Activated gamma-delta T cell treated with Interleukin-2 at 50 U/mL for 16 hours (primary cell): ENCODE measurements at regions not wholly inside any gene's neighbourhood (a gene's known extent, or its start where the extent isn't known, plus 50 kb on each side); places are given as distances from the start of the nearest gene placed in this dataset.

ENCODE experiments used
- DNase-seq: peaks from one replicate; pipeline ENCODE4 v3.0.0-alpha.2; 2020

DNA sequence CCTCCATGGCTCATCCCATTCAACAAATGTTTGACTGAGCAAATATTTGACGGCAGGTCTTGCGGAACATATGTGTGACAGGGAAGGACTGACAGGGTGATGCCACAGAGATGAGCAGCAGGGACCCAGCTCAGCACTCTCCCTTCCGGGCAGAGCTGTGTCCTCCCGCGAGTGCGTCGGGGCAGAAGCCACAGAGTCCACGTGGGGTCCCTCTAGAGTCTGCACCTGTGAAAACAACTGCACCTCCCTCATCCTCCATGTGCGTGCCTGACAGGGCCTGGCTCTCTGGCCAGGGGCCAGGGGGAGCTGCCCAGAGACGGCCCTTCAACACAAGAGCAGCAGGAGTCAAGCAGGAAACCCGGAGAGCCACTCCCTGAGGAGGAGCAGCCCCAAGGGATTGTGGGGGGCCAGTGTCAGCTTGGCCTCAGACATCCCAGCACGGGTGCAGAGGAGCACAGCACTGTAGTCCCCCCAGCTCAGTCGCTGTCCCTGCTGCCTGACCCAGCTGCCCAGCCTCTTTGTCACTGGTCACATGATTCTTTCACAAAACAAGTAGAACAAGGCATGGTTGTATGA lies 83.6 kb upstream of the TMEM72 start:
- DNase-seq = no peak

- DNase-seq = no peak
These were observed 82.5 kb upstream of the TMEM72 start for GRCh38 chr10:44828508-44829142.

DNA sequence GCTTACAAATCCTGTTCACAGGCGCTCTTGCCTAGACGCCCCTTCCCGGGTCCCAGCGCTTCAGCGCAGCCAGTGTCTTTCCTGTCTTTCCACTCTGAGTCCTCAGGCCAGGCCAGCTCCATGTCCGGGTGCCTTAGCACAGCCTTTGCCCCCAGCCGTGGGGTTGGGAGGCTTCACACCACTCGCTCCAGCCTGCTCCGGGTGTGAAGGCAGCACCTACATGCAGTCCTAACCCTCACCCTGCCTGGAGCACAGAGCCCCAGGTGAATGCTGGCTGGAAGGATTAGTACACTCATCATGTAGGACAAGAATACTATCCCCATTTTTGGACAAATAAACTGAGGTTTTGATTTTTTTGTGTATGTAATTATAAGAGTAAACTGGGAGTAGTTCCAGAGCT lies 81.7 kb upstream of the TMEM72 start:
- DNase-seq = no peak

DNA sequence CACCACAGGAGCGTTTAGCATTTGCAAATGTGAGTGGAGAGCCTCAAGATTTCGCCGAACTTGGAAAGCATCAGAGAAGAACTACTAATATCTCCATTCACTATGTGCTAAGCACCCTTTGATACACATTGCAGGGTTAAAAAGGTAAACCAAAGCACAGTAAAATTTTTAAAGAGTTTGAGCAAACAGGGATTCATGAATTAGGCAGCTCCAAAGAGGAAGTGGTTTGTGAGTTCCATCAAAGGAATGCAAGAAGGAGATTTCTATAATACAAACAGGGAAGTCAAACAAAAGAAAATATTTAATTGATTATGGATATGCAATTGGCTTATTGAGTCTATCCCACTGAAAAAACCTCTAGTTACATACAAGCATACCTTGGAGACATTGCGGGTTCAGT lies 81.1 kb upstream of the TMEM72 start:
- no peak for DNase-seq

- DNase-seq = no peak
These were observed 79.6 kb upstream of the TMEM72 start for GRCh38 chr10:44831581-44831980.

DNA sequence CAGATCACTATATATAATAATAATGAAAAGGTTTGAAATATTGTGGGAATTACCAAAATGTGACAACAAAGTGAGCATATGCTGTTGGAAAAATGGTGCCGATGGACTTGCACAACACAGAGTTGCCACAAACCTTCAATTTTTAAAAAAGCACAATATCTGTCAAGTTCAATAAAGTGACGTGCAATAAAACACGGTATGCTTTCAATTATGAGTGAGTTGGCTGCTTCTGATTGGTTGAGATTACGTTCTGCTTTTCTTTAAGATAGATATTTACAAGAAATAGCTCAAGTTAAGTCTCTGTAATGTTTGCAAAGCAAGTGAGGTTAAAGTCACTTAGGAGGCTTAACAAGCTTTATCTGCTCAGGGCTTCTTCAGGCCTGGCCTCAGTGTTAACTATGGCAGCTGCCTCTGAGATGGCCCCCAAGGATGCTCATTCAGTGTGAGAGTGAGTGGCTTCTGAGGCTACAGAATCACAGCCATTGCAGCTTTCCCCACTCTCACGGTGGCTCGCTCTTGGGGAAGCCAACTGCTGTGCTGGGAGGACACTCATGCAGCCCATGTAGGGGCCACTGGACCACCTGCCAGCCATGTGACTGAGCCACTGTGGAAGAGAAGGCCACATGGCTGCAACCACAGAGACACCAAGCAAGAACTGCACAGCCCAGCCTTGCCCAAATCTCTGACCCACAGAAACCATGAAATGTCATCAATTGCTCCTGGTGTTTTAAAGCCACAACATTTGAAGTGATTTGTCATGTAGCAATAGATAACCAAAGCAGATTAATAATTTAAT lies 78.3 kb upstream of the TMEM72 start:
- DNase-seq = no peak

DNA sequence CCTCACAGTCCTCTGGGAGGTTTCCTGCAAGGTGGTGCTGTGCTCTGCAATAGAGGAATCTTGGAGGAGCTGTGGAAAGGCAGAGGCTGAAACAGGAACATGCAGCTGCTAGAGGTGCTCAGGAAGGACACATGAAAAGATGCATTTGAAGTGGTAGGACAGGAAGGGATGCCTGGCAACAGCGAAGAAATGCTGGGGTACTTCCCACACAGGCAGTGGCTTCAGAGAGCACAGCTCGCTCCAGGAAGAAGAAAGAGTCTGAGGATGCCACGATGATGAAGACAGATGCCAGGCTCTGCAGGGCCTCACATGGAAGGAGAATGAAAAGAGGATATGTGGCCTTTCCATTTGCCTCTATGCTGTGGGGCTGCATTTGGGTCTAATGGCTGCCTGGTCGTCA lies 77.0 kb upstream of the TMEM72 start:
- DNase-seq = no peak

DNA sequence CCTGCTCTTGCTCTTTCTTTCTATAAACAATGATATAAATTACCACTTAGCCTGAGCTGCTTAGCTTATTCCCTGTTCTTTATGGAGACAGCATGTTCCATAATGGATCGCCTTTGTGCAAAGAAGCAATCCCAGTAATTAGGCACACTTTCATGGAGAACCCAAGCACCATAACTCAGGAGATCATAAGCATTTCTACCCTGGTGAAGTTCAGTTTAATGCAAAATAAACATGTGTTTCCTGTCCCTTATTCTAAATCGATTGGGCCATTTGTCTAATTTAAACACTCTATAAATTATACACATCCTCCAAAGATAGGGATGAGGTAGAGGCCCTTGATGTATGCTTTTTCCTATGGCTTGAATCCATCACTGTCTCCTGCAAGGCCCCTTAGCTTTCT lies 75.8 kb upstream of the TMEM72 start:
- DNase-seq = no peak

- DNase-seq = no peak
These were observed 67.7 kb upstream of the TMEM72 start for GRCh38 chr10:44843484-44843883.

DNA sequence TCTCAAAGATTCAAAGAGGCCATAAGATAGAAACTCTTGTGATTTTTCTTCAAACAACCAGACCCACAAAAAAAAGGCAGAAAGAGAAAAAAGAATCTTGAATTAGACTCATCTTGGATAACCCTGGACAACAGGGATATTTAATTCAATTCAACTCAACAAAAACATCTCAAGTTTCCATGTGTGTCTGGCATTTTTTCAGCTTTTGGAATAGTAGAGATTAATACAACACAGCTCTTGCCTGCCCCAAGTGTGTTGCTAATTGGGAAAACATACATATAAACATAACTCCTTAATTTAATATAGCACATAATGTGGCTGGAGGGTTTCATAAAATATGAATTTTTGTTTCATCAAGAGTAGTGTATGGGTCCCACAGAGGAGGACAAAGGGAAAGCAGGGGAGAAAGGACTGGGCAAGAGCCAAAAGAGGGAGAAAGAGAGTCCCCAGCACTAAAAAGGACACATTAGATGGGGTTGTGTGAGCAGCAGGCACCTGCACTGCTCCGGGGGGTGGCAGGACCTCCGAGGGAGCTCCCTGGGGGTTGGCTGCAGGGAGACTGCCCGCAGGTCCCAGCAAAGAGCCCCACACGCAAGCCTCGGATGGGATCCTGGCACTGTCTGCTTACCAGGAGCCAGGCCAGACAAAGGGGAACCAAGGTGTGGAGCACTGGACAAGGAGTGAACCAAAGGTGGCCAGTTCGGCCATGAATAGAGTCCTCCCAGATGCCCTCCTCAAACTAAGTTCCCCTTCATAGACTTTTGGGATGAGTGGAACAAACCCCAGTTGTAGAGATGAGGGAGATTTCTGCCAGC lies 65.6 kb upstream of the TMEM72 start:
- no peak for DNase-seq

DNA sequence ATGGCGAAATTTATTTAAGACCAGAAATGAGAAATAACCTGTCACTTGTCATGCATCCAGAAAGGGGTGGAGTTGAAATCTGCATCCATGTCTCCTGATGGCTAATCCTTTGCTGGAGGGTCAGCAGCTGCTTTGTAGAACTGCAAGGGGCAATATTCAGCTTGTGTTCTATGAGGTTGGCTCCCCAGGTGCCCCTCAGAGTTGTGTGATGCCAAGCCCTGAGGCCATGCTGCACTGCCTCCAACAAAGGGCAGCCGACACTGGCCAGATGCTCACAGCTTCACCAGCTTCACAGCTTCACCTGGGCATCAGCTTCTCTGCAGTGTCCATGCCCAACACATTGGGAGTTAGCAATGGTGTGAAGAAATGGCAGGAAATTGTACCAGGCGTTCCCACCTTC lies 64.0 kb upstream of the TMEM72 start:
- DNase-seq = no peak

DNA sequence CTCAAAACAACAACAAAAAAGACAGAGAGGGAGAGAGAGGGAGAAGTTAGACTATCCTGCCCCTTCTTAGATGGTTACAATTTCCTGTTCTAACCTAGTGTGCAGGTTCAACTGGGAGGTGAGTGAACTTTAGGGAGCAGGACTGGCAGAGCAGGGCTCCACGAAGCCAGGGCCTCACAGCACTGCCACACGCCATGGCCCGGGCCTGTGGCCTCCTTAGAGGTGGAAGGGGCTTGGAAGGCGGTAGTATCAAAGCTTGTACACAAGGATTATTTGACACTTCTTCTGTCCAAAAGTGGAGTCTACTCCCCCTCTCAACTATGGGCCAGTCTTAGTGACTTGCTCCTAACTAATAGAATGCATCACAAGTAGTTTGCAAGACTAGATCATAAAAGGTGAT lies 62.9 kb upstream of the TMEM72 start:
- no peak for DNase-seq

DNA sequence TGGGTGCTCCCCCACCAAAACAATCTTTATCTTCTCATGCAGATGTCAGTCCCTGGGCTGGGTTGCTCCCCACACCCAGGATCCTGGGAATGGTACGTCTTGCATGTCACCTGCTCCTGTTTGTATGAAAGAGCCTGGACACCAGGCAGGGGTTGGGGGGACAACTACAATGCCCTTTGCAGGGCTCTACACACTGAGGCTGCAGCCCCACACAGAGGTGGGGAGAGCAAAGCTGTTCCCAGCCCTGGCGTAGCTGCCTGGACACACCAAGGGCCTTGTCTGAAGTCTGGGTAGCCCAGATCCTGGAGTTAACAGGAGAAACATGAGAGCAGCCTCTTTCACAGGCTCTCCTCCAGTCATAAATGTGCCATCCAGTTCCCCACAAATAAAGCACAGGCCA lies 61.2 kb upstream of the TMEM72 start:
- DNase-seq = no peak

- no peak for DNase-seq
These were observed 60.7 kb upstream of the TMEM72 start for GRCh38 chr10:44850356-44850934.

DNA sequence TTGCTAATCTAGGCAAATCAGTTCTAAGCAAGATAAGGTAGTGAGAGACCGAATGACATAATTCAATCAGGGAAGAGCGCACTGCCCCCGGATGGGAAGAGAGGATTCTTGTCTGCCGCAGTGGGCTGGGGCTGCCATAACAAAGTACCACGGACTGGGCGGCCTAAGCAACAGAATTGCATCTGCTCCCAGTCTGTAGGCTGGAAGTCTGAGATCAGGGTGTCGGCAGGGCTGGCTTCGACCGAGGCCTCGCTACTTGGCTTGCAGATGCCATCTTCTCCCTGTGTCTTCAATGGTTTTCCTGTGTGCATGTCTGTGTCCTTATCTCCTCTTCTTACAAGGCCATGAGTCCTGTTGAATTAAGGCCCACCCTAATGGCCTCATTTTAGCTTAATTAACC lies 59.7 kb upstream of the TMEM72 start:
- DNase-seq = no peak

GRCh38 chr10:44851881-44852280 lies 59.3 kb upstream of the TMEM72 start:
- no peak for DNase-seq

GRCh38 chr10:44853148-44853734 lies 57.9 kb upstream of the TMEM72 start:
- DNase-seq = no peak

GRCh38 chr10:44853796-44854195 lies 57.3 kb upstream of the TMEM72 start:
- no peak for DNase-seq

DNA sequence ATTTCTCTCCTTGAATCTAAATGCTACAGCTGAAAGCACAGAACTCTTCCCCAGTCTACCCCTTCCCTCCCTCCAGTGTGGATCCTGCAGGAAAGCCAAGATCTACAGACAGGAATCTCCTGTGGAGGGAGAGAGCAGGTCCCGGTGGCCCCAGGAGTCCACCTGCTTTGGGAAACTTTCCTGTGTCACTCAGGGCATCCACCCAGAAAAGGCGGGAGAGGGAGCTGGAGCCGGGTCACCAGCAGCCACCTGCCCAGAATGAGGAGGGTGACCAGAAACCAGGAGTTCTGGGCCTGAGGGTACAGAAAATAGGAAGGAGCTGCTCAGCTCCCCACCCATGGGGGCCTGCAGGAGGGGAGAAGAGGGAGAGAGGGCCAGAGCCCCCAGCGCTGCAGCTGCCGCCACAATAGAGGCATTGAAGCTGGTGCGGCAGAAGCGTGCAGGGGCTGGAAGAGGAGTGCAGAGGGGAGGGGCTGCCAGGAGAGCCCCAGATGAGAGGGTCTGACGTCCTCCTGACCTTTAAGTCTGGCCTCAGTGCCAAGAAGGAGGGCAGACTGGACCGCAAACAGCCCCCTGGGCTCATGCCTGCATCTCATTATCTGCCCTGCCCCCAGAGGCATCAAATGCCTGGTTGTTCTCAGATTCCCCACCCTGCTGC lies 56.3 kb upstream of the TMEM72 start:
- no peak for DNase-seq

GRCh38 chr10:44856696-44857095 lies 54.4 kb upstream of the TMEM72 start:
- DNase-seq = no peak

DNA sequence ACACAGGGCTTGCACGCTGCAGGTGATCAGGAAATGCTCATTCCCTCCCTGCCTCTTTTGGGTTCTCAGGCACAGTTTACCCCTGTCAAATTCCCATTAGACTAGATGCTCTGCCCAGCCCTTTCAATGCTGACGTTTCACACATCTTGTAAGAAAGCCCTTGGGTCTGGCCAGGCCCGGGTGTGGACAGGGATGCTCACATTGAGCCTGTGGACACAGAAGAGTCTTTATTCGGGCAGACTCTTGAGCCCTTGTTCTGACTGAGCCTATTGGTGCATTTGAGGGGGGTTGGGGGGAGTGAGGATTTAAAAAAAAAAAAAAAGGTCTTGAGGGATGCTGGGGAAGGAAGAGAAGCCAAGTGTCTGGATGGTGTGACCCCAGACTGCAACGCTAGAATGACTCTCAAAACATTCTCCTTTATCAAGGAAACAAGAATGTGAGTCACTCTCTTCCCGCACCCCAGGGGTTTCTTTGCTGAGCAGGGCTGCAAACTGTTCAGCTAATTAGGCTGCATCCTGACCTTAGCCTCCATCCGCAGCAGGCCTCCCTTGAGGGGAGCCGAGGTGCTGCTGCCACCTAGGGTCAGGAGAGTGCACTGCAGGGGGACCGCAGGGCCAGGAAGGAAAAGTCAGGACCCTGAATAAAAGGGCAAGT lies 53.6 kb upstream of the TMEM72 start:
- peak; percentile 55 for DNase-seq

DNA sequence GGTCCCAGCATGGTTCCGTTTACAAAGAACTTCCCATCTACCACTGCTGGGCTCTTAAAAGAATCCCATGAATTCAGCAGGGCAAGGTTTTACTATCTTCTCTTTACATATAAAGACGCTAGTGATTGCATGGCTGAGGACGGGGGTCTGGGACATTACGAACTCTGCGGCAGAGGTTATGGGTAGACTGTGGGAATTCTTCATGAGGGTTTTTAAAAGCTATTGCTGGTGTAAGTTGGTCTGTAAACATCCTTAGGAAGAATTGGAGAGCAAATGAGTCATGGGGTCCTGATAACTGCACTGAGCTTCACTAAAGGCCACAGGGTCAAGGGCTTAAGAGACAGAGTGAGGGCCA lies 53.1 kb upstream of the TMEM72 start:
- no peak for DNase-seq
